ENCODE measurements at regions not wholly inside any gene's neighbourhood (a gene's known extent, or its start where the extent isn't known, plus 50 kb on each side); places are given as distances from the start of the nearest gene placed in this dataset.

DNA sequence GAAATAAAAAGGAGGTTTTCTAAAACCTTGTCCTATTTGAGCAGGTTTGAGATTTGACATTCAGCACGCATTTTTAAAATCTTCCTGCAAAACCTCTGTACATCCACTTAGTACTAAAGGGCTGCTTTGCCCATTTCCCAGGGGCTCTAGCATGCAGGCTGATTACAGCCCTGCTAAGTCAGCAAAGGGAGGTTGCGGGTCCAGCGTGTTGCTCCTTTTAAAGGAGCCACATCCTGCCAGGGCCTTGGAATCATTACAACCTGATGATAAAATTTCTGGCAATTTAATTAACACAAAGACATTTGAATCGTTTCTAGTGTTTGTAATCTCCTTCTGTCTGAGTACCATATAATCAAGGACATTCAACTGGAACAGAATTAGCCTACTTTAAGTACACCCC lies 455.1 kb upstream of the CITED2 start:
- BruUV-seq (replicated peaks), result no TSS peak

DNA sequence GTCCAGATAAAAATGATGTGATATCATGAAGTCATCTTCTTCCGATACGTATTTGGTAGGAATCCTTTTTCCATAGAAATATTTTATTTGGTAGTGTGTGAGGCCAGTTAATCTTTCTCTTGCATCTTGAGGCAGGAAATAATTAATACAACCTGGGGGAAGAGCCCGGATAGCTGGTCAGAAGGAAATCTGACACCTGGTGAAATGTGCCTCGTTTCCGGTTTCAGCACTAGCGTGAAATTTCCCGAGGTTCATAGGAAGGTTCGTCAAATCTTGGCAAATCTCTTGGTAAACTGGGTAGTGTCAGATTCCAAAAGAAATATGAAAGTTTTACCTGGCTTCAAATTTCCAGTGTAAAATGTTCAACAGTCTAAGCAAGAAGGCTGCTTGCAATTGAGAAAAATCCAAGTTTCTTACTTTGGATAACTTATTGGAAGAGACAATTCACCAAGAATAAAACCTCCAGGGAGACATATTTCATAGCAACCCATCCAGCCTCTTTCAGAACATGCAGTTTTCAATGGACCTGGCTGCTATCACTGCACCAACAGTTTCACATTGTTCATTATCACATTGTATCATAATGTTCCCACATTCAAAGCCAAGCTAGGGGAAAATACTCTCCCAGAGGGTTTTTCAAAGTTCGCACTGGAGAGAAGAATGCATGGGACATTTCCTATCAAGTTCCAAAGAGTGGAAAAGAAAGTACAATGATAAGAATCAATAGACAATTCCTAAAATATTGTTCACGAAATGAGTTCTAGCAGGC lies 454.5 kb upstream of the CITED2 start:
- CTCF ChIA-PET, result no interaction called here
- no peak overlapping the region for H2AFZ ChIP-seq
- H4K20me1 ChIP-seq (ENCODE audit: insufficient read depth), result no peaks in the 10 kb centered on the region
- H3K4me3 ChIP-seq, result no peak overlapping the region
- H3K36me3 ChIP-seq (ENCODE audit: low read depth), result no peaks in the 10 kb centered on the region
- POLR2A ChIA-PET (ENCODE audit: unreplicated experiment), result no interaction called here
- no peak for TF ChIP-seq EZH2 (IDR thresholded peaks at IDR 0.05; ENCODE audit: low read depth)
- TF ChIP-seq, protein P1, sequence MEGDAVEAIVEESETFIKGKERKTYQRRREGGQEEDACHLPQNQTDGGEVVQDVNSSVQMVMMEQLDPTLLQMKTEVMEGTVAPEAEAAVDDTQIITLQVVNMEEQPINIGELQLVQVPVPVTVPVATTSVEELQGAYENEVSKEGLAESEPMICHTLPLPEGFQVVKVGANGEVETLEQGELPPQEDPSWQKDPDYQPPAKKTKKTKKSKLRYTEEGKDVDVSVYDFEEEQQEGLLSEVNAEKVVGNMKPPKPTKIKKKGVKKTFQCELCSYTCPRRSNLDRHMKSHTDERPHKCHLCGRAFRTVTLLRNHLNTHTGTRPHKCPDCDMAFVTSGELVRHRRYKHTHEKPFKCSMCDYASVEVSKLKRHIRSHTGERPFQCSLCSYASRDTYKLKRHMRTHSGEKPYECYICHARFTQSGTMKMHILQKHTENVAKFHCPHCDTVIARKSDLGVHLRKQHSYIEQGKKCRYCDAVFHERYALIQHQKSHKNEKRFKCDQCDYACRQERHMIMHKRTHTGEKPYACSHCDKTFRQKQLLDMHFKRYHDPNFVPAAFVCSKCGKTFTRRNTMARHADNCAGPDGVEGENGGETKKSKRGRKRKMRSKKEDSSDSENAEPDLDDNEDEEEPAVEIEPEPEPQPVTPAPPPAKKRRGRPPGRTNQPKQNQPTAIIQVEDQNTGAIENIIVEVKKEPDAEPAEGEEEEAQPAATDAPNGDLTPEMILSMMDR (conservative IDR thresholded peaks at IDR 0.05), result no peak
- H3K9me3 ChIP-seq (ENCODE audit: insufficient read depth, low read depth), result no peaks in the 10 kb centered on the region
- H3K27ac ChIP-seq, result no peak overlapping the region
- H3K79me2 ChIP-seq (ENCODE audit: low read depth), result no peaks in the 10 kb centered on the region
- no peak for DNase-seq
- no peaks in the 10 kb centered on the region for H3K9me2 ChIP-seq (ENCODE audit: insufficient read depth)
- H3K4me2 ChIP-seq, result no peak overlapping the region
- BruUV-seq (replicated peaks), result no TSS peak
- H3K27me3 ChIP-seq (ENCODE audit: insufficient read depth, low read depth), result no peaks in the 10 kb centered on the region
- H3K4me1 ChIP-seq (replicated peaks; ENCODE audit: insufficient read depth), result no peaks in the 10 kb centered on the region
- no peaks in the 10 kb centered on the region for H3F3A ChIP-seq (ENCODE audit: insufficient read depth, low read depth)
- intact Hi-C loops (cut with micrococcal nuclease; ENCODE audit: unreplicated experiment), result no loop called here

More for the DNA sequence above, 455.1 kb upstream of the CITED2 start:
- Histone ChIP-seq H3F3A (ENCODE audit: insufficient read depth, low read depth) (no peaks in the 10 kb centered on the region), H3K27me3 (ENCODE audit: insufficient read depth, low read depth) (no peaks in the 10 kb centered on the region), H3K9me3 (ENCODE audit: insufficient read depth, low read depth) (no peaks in the 10 kb centered on the region), H2AFZ (no peak overlapping the region), H3K79me2 (ENCODE audit: low read depth) (no peaks in the 10 kb centered on the region), H4K20me1 (ENCODE audit: insufficient read depth) (no peaks in the 10 kb centered on the region), H3K27ac (no peak overlapping the region), H3K9me2 (ENCODE audit: insufficient read depth) (no peaks in the 10 kb centered on the region), H3K36me3 (ENCODE audit: low read depth) (no peaks in the 10 kb centered on the region), H3K4me2 (no peak overlapping the region), H3K4me1 (replicated peaks; ENCODE audit: insufficient read depth) (no peaks in the 10 kb centered on the region), H3K4me3 (no peak overlapping the region)
- ChIA-PET CTCF (no interaction called here), POLR2A (ENCODE audit: unreplicated experiment) (no interaction called here)
- TF ChIP-seq, protein P1 (conservative IDR thresholded peaks at IDR 0.05), result no peak
- intact Hi-C loops (cut with micrococcal nuclease; ENCODE audit: unreplicated experiment), result no loop called here
- DNase-seq, result no peak

DNA sequence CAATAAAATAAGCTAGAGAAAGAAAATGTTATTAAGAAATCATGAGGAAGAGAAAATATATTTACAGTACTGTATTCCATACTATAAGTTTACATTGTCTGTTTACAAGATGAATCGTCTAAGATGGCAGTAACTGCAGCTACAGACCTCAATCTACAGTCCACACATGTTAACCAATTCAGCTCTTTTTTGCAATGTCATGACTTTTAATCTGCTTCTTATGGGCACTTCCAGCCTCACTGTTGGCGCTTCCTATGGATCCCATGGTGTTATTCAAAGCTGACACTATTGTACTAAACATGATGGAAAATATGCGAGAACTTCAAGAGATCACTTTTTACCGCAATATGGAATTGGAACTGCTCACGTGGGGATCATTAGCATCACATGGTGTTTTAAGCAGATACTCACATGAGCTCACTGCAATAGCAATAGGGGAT lies 451.5 kb upstream of the CITED2 start:
- no peak overlapping the region for H3K4me3 ChIP-seq
- H3K9me3 ChIP-seq (ENCODE audit: insufficient read depth, low read depth), result no peaks in the 10 kb centered on the region
- ChIA-PET CTCF (no interaction called here), POLR2A (ENCODE audit: unreplicated experiment) (interaction anchor here (0.7 kb wide), 2 partner anchors 276 to 726 kb away, joined by 4 to 5 read pairs; no protein-coding TSS in a partner anchor)
- no peak overlapping the region for H2AFZ ChIP-seq
- no TSS peak for BruUV-seq (replicated peaks)
- no peaks in the 10 kb centered on the region for H3K79me2 ChIP-seq (ENCODE audit: low read depth)
- no peak for TF ChIP-seq EZH2 (IDR thresholded peaks at IDR 0.05; ENCODE audit: low read depth)
- TF ChIP-seq, protein P1 (conservative IDR thresholded peaks at IDR 0.05), result no peak
- H3K4me2 ChIP-seq, result no peak overlapping the region
- H3K27ac ChIP-seq, result no peak overlapping the region
- intact Hi-C loops (cut with micrococcal nuclease; ENCODE audit: unreplicated experiment), result no loop called here
- no peaks in the 10 kb centered on the region for H3K36me3 ChIP-seq (ENCODE audit: low read depth)
- no peaks in the 10 kb centered on the region for H3K9me2 ChIP-seq (ENCODE audit: insufficient read depth)
- H3K27me3 ChIP-seq (ENCODE audit: insufficient read depth, low read depth), result no peaks in the 10 kb centered on the region
- H3K4me1 ChIP-seq (replicated peaks; ENCODE audit: insufficient read depth), result no peaks in the 10 kb centered on the region
- DNase-seq, result no peak
- no peaks in the 10 kb centered on the region for H4K20me1 ChIP-seq (ENCODE audit: insufficient read depth)
- no peaks in the 10 kb centered on the region for H3F3A ChIP-seq (ENCODE audit: insufficient read depth, low read depth)

All from PC-9 (cell line).